ENCODE measurements at regions not wholly inside any gene's neighbourhood (a gene's known extent, or its start where the extent isn't known, plus 50 kb on each side); places are given as distances from the start of the nearest gene placed in this dataset.

GRCh38 chr18:2313332-2313731, 258.0 kb downstream of the METTL4 start:
- intact Hi-C loops (cut with DNase I): no loop called here
- DNase-seq: no peak

- DNase-seq: no peak
- intact Hi-C loops (cut with DNase I): no loop called here
These were observed 255.1 kb downstream of the METTL4 start for GRCh38 chr18:2316082-2316750.

- no peak for DNase-seq
- intact Hi-C loops (cut with DNase I): no loop called here
These were observed 254.3 kb downstream of the METTL4 start for GRCh38 chr18:2316751-2317696.

DNA sequence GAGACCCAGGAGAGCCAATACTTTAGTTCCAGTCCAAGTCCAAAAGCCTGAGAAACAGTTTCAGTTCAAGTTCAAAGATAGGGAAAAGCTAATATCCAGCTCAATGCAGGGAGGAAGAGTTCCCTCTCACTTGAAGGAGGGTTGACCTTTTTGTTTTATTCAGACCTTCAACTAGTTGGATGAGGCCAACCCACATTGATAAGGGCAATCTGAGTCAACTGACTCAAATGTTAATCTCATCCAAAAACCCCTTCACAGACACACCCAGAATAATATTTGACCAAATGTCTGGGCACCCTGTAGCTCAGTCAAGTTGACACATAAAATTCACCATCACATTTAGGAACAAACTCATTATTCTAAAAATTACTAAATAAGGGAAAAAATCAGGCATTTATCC, 246.8 kb downstream of the METTL4 start:
- intact Hi-C loops (cut with DNase I): no loop called here
- no peak for DNase-seq

DNA sequence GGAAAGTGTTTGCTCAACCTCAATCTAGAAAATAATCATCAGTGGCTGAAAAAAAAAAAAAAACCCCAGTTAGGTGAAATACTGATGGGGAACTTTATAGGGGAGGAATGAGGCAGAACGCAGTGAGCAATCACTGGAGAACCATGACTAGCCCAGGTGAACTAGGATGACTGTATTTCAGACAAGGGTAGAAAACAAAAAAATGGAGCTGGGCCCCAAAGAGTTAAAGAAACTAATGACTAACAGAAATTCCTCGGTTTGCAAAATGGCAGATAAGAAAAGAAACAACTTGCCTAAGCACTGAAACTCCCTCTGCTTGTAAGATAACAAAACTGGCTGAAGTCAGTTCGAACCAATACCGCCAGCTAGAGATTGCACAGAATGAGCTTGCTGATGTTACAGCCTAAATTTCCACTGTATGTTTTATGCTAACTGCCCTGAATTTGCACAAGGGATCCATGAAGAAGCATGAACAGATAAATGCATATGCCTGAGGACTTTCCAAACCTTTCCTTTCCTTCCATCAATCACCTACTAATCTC, 245.9 kb downstream of the METTL4 start:
- DNase-seq: no peak
- intact Hi-C loops (cut with DNase I): no loop called here

DNA sequence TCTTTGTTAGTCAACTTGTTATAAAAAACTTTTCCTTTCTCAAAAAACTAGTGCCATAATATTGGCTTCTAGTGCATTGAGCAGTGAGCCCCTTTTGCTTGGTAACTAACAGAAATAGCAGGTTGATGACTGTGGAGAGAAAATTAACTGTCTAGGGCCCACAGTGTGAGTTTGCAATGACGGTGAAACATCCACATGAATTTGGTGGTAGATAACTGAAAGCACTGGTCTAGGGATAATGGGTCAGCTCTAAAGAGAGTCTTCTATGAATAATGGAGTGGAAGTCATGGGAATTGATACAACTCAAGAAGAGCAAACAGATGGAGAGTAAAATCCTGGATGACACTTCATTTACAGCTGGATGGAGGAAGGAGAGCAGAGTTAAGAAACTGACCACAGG, 245.4 kb downstream of the METTL4 start:
- intact Hi-C loops (cut with DNase I): no loop called here
- no peak for DNase-seq

- intact Hi-C loops (cut with DNase I): no loop called here
- no peak for DNase-seq
These were observed 244.3 kb downstream of the METTL4 start for GRCh38 chr18:2326999-2327398.

GRCh38 chr18:2330764-2331163, 240.5 kb downstream of the METTL4 start:
- intact Hi-C loops (cut with DNase I): loop anchor here (10.0 kb wide), 1 partner anchor 214 kb away; no protein-coding TSS in a partner anchor
- no peak for DNase-seq

- intact Hi-C loops (cut with DNase I): loop anchor here (10.0 kb wide), 1 partner anchor 213 kb away; no protein-coding TSS in a partner anchor
- no peak for DNase-seq
These were observed 239.8 kb downstream of the METTL4 start for GRCh38 chr18:2331491-2331890.

DNA sequence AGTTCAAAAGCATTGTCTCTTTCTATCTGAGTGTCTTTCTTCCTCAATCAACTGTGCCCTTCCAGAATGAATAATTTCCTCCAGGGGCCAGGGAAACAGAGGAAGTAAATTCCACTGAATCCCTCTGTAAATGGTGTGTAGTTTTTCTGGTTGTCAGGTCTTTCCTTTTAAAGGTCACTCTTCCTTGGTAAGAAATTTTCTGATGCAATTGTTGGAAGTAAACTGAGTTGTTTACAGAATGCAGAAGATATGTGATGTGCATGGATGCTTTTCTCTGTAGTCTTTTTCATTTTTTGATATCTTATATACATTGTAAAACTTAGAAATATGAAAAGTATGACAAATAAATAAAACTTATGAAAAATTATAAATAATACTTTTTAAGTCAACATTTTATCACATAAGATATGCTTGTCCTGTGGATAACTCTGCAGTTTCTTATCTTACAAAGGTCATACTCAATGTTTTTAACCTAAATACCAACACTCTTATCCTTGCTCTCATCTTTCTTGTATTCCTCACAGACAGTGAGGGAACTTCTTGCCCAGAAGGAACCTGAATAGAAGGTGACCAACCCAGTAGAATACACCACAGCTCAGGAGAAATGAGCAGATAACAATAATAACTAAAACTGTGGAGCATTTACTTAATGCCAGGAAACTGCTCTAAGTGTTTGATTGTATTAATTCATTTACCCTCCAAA, 234.5 kb downstream of the METTL4 start:
- DNase-seq: no peak
- intact Hi-C loops (cut with DNase I): loop anchor here (10.0 kb wide), 1 partner anchor 208 kb away; no protein-coding TSS in a partner anchor

DNA sequence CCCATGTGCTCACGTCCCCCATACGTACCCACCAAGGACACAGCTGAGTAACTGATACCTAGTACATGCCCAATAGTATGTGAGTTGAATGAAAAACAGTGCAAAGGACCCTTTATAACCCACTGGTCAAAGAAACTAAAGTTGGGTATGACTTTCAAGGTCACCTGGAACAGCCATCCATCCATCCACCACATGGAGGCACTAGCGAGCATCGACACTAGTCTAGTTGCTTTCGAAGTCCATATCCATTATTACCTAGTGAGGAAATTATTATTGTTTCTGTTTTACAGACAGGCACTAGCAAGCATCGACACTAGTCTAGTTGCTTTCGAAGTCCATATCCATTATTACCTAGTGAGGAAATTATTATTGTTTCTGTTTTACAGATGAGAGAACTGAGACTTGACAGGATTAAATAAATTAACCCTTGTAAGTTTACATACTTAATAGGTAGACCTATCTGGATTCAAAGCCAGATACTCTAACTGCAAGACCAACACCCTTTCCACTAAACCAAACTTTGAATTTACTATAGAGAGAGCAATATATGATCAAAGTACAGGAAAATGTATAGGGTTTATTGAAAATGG, 233.7 kb downstream of the METTL4 start:
- intact Hi-C loops (cut with DNase I): loop anchor here (10.0 kb wide), 1 partner anchor 207 kb away; no protein-coding TSS in a partner anchor
- DNase-seq: peak in 25 of 42 donors; percentile 3 to 62 (median 25)

- no peak for DNase-seq
- intact Hi-C loops (cut with DNase I): loop anchor here (10.0 kb wide), 1 partner anchor 206 kb away; no protein-coding TSS in a partner anchor
These were observed 232.7 kb downstream of the METTL4 start for GRCh38 chr18:2338601-2339000.

DNA sequence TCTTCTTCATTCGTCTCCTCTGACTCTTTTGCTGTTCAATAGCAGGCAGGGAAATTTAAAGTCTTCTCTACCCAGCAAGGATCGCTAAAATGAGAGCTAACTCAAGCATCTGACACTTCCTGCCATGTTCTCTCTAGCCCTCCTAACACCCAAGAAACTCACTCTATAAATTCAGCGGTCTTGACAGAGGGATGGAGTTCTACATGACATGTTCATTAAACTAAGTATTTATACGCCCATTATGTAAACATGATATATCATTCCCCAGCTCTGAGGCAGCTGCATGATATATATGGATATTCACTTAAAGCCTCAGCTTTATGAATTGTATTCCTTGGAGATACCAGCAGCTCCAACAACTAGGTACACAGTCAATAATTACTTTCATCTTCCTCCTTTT, 231.0 kb downstream of the METTL4 start:
- no peak for DNase-seq
- intact Hi-C loops (cut with DNase I): no loop called here

- DNase-seq: no peak
- intact Hi-C loops (cut with DNase I): no loop called here
These were observed 223.3 kb downstream of the METTL4 start for GRCh38 chr18:2348003-2348402.

DNA sequence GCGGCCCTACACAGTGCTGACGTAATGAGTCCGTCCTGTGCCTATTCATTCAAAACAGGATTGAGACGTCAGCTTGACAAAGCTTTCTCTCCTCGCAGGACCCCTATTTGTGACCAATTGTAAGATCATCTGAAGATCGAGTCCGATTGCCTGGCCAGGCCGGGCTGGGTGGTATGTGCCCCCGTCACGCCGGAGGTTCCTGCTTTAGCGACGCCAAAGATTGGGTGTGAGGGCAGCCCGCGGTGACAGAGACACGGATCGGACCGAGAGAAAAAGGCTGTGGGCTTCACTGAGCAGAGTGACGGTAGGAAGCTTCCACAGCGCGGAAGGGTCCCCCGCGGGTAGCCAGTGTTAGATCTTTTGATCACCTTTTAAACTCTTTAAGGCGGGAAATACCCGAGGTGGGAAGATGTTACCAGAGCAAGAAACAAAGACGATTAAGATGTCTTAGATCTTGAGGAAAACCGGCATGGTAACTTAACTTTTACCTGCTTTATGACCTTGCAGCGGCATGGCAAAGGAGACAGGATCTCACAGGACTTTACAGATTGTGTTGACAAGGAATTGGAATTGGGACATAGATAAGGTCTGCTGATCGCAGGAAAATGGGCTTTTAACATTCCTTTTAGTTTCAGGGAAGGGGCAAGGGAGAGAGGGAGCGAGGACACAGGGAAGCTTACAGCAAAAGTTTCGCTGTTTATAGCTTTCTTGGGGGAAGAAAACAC, 220.0 kb downstream of the METTL4 start:
- intact Hi-C loops (cut with DNase I): no loop called here
- DNase-seq: no peak

- DNase-seq: no peak
- intact Hi-C loops (cut with DNase I): no loop called here
These were observed 217.0 kb downstream of the METTL4 start for GRCh38 chr18:2354292-2354691.

DNA sequence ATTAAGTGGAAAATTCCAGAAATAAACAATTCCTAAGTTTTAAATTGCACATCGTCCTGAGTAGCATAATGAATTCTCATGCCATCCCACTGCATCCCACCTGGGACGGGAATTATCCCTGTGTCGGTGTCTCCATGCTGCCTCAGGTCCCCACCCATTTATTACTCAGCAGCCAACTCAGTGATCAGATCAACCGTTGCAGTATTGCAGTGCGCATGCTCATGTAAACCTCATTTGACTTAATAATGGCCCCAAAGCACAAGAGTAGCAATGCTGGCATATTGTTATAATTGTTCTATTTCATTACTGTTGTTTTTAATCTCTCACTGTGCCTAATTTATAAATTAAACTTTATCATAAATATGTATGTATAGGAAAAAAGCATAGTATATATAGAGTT, 214.4 kb downstream of the METTL4 start:
- DNase-seq: no peak
- intact Hi-C loops (cut with DNase I): no loop called here

- DNase-seq: no peak
- intact Hi-C loops (cut with DNase I): no loop called here
These were observed 210.4 kb downstream of the METTL4 start for GRCh38 chr18:2360861-2361260.

All from head of caudate nucleus (tissue), 42 donors.